ENCODE measurements at regions not wholly inside any gene's neighbourhood (a gene's known extent, or its start where the extent isn't known, plus 50 kb on each side); places are given as distances from the start of the nearest gene placed in this dataset.

- DNase-seq: no peak
Measured at GRCh38 chr14:94922595-94923239, 152.8 kb upstream of the GSC start.

DNA sequence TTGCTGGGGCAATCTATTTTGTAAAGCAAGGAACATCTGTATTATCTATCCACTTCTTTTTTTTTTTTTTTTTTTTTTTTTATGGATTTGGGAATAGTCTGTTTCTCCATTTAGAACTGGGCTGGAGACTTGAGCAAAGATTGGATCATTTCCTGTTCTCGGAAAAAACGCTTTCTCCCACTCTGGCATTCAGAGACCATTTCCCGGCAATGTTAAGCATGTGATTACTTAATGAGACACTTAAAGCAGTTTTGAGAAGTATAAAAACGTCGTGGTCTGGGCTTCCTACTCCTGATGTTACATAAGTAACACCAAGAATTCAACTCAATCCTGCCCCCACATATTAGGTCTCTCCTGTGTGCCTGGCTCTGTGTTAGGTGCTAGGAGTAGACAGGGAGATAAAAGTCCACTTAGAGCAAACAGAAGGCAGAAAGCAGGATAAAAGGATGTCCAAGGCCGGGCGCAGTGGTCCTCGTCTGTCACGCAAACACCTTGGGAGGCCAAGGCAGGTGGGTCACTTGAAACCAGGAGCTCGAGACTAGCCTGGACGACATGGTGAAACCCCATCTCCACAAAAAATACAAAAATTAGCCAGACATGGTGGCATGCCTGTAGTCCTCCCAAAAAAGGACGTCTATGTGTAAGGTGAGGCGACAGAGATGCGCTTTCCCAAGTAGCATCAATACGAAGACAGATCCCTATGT is 152.1 kb upstream of the GSC start:
- no peak for DNase-seq

DNA sequence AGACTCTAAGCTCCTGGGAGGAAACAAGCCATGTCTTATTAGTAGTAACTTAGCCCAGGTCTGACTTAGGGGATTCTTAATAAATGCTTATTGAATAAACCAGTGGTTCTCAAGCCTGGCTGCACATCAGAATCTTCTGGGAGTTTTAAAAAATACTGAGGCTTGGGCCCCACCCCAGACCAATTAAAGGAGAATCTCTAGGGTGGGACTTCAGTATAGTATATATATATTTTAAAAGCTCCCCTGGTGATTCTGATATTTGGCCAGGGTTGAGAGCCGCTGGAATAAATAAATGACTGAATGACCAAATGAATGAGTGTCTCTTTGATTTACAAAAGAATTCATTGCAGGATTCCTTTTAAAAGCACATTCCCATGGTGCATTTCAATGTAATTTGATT is 151.5 kb upstream of the GSC start:
- DNase-seq: no peak

DNA sequence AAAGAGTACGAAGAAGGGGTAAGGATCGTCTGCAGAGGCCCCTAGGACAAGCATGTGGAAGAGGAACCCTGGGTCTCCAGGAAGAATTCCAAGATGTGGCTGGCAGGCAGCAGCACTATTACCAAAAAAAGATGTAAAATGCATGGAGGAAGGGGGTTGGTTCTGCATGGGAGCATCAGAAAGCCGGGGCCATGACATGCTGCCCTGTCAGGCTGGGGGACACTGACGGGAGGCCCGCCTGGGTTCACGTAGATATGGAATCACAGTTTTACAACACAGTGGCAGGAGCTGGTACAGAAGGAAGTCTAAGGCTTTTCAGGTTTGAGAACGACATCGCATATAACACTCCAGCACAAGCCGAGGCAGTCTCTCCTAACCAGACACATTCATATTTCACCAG is 150.0 kb upstream of the GSC start:
- DNase-seq: no peak

DNA sequence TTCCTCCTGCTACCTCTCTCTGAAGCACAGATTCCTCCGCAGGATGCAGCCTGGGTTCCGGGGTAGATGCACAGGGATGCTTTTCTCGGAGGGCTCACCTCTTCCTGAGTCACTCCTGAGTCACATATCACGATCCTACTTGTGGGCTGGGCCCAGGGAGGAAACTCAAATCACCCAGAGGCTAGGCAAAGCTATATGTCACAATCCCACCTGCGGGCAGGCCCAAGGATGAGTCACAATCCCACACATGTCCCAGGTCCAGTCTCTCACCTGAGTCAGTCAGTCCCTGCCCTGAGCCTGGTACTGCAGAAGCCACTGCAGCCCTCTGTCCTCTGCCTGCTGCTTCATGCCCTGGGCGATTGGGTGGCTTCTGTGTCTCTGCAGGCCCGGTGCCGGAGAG is 149.0 kb upstream of the GSC start:
- no peak for DNase-seq

GRCh38 chr14:94917041-94917600 is 147.2 kb upstream of the GSC start:
- no peak for DNase-seq

DNA sequence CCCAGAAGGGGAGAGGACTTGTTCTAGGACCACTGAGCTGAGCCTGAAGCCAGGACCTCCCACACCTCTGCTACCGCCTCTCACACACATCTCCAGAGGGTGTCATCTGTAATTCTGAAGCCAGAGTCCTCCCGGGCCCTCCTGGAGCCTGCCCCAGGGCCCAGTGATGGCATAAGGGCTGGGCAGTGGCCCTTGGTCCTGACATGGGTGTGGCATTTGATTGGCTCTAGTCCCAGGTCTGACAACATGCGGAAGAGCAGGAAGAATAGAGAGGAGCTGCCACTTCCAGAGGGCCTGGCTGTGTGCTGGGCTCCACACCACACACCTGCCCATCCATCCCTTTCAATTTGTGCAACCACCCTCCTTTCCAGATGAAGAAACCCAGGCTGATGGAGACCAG is 144.3 kb upstream of the GSC start:
- no peak for DNase-seq

GRCh38 chr14:94907626-94908261 is 137.8 kb upstream of the GSC start:
- no peak for DNase-seq

DNA sequence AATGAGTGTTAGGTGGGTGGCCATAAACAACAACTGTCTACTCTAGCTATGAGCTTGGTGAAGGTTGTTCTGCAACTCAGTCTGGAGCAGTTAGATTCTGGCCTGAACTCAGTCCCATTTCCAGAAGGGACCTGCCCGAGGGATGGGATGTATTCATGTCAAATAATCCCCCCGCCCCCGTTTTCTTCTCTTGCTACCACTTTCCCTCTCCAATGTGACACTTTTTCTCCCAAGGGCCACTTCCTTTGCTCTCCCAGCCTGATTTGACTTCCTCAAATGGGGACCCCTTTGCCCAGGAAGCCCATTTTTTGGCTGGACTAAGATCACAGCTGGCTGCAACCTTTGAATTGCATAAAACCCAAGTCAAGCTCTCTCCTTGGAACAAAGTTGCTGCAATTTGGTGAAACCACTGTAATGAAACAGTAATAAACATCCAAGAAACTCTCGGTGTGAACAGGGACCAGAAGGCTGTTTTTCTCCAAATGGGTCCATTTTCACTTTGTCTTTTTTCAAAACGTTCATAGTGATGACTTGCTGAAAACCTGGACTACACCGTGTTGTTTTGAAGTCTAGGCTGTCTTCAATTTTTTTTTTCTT is 137.2 kb upstream of the GSC start:
- DNase-seq: no peak

DNA sequence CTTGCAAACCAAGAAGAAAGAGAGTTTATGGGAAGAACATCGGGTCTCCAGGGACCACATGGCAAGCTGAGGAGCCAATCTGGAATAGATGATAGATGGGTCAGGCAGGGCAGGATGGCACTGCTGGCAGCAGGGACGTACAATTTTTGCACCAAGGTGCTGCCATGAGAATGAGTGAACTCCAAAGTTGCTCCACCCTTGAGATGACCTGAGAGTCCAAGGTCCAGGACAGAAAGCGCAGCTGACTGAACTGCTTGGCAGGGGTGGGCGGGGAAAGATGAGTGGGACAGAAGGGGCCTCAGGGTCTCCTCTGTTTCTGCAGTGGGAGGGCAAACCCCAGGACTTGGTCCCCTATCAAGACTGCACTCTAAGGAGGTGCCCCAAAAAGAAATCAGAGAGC is 136.7 kb upstream of the GSC start:
- DNase-seq: no peak

DNA sequence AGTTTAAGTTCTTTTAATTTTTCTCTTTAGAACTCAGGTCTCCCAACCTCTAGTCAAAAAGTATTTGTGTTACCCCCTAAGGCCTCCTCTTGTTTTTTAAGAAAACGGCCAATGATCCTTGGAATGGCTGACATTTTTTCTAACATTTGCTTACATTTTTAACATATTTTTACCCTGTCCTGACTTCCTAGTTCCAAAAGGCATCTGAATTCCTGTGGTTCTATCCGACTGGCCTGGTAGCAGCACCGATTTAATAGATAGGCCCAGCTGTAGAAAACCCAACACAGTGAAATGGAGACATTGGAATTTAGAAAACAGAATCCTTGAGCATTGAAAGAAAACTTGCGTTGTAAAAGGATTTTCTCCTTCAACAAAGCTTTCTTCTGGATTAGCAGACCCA is 134.7 kb upstream of the GSC start:
- no peak for DNase-seq

- DNase-seq: no peak
Measured at GRCh38 chr14:94903883-94904282, 134.0 kb upstream of the GSC start.

- no peak for DNase-seq
Measured at GRCh38 chr14:94903338-94903737, 133.4 kb upstream of the GSC start.

DNA sequence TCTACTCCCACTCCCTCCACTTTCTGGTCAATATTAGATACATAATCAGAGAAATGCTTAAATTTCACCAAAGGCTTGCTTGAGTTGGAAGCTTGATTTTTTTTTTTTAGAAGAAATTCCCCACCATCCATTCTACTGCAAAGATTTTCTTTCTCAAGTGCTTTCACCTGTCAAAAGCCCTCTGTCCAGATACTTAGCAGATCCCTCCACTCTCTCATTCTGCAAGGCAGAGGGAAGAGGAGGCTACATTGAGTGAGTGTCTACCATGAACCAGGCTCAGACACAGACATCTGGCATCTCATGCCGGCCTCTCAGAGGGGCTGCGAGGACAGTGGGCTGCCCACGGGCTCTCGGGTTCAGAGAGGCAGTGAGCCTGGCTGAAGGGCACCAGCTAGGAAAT is 127.6 kb upstream of the GSC start:
- no peak for DNase-seq

DNA sequence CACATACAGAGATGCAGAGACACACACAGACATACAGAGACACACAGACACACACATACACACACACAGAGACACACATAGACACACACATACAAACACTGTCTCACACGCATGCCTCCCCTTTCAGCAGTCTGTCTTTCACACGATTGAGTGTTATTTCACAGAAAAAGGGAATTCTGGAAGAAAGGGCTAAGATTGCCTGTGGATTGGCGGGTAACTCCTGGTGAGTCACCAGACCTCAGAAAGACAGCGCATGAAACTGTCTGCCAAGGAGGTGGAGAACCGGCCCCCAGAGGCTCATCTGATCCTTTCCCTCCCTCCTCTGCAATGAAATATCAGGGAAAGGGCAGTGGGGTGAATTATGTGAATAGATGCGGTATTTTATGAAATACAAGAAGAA is 127.2 kb upstream of the GSC start:
- no peak for DNase-seq

DNA sequence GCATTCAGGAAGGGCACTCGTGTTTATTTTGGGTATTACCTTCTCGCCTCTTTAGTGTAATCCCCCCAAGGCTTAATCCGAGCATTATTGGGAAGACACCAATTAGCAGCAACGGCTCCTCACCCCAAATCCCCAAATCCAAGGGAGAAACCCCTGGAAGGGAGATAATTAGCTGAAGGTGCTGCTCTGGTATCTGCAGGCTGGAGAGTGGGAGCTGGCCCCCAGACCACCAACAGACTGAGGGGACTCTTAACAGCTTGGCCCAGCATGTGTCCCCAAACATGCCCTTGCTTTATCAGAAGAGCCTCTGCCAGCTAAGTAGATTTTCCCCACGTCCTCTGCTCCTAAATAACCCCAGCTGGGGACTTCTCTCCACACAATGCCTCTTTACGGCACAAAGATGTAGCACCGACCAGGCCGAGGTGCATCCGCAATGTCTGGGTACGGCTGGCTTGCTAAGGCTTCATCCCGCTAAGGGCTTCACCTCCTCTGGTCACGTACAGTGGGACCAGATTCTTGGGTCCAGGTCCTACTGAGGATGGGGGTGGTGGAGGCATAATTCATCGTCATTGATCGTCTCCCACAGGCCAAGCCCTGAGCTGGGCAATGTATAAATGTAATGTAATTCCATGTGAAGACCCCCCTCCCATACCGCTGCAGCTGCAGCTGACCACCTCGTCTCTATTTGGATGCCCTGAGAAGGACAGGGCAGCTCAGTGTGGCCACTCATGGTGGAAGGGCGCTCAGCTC is 123.7 kb upstream of the GSC start:
- DNase-seq: no peak

DNA sequence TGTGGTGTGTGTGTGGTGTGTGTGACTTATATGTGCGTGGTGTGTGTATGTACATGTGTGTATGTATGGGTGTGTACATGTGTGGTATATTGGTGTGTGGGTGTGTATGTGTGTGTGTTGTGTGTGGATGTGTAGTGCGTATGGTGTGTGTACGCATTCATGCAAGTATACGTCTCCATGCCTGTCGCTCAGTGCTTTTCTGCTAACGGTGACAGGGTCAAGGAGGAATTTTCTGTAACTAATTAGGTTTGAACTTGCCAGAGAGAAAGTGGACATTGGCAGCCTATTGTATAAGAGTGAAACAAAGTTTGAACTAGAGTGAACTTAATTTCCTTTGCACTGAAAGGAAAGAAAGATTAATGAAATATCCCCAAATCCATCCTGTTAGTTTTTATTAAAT is 120.9 kb upstream of the GSC start:
- DNase-seq: no peak

DNA sequence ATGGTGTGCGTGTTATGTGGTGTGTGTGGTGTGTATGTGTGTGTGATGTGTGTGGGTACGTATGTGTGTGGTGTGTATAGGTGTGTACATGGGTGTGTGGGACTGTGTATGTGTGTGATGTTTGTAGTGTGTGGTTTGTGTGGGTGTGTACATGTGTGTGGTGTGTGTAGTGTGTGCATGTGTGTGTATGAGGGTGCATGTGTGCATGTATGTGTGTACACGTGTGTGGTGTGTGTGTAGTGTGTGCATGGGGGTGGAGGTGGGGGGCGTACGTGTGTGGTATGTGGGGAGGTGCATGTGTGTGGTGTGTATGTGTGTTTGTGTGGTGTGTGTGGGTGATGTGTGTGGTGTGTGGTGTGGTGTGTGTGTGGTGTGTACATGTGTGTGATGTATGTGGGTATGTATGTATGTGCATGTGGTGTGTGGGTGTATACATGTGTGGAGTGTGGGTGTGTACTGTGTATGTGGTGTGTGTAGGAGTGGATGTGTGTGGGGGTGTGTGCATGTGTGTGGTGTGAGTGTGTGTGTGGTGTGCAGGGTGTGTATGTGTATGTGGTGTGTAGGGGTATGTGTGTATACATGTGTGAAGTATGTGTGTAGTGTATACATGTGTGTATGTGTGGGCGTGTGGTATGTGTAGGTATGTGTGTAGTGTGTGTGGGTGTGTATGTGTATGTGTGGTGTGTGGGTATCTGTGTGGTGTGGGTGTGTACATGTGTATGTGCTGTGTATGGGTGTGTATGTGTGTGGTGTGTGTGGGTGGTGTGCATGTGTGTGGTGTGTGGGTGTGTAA is 119.8 kb upstream of the GSC start:
- DNase-seq: no peak

GRCh38 chr14:94888121-94888520 is 118.2 kb upstream of the GSC start:
- no peak for DNase-seq

- no peak for DNase-seq
Measured at GRCh38 chr14:94887591-94887990, 117.7 kb upstream of the GSC start.

DNA sequence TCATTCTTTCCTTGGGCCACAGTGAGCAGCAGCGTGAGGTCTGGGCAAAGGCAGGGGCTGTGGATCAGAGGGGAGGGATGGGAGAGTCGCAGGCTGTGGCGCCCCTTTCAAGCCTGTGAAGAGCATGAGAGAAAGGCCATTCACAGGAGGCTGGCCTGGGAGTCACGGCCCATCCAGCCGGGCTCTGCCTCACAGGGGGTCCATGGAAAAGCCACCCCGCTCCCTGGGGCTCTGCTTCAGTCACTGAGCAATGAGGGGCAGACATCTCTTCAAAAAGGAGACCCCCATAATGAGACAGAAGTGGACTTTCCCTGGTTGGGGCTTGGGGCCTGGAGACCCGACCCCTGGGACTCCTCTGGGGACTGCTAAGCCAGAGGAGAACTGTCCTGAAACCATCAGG is 117.0 kb upstream of the GSC start:
- DNase-seq: no peak

DNA sequence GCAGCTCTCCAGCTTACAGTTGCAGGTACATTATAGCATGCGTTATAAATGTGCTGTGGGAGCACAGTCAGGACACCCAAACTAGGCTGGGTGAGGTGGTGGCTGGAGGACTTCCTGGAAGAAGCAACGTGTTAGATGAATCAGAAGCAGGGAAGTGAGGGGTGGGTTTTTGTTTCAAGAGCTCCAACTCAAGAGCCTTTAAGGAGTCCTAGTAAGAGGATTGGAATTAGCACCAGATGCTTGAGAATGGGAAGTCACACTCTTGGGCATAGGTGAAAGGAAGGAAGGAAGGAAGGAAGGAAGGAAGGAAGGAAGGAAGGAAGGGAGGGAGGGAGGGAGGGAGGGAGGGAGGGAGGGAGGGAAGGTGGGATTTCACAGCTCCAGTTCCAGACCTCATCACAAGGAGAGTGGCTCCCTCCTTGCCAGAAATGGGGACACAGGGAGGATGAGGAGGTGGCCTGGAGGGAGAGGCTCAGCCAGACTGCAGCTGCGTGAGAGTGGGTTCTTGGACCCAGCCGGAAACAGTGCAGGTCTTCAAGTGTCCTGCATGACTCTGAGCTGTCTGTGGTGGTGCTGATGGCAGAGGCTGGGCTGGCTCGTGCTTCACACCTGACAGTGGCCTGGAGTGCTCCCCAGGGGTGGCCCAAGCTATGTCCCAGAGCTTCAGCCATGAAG is 115.7 kb upstream of the GSC start:
- DNase-seq: no peak

Data from suppressor macrophage treated with lipopolysaccharide for 1 hour (primary cell).